ENCODE measurements at regions not wholly inside any gene's neighbourhood (a gene's known extent, or its start where the extent isn't known, plus 50 kb on each side); places are given as distances from the start of the nearest gene placed in this dataset.

DNA sequence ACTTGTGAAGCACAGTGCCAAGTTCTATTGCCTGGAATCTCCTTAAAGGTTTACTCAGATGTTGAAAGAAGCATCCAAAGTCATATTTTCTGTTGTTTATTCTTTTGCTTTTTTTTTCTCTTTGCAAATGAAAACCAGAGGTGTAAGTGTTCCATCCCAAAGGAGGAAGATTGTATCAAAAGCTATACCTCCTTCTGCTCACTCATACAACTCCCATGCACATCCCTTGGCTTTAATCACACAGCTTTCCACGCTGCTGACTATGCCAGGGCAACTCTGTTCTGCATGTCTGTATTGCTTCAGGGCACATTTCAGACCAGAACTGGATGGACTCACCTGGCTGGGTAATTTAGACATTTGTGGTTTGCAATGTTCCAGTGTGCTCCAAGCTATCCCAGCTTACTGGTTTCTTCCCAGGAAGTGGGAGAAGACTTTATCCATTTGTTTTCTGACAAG is 399.6 kb upstream of the TBL1XR1 start:
- POLR2A ChIA-PET, result no interaction called here
- no peaks in the 10 kb centered on the region for H3K36me3 ChIP-seq (replicated peaks in 1 of 2; ENCODE audit: control extremely low read depth in 1 of 2, control insufficient read depth in 1 of 2, extremely low read depth in 1 of 2, insufficient read depth in 2 of 2, low read length in 1 of 2)
- TF ChIP-seq EZH2 (IDR thresholded peaks at IDR 0.05; ENCODE audit: borderline replicate concordance, insufficient read depth, low read depth, low read length, poor library complexity, severe bottlenecking), result no peak
- TF ChIP-seq, protein P1, sequence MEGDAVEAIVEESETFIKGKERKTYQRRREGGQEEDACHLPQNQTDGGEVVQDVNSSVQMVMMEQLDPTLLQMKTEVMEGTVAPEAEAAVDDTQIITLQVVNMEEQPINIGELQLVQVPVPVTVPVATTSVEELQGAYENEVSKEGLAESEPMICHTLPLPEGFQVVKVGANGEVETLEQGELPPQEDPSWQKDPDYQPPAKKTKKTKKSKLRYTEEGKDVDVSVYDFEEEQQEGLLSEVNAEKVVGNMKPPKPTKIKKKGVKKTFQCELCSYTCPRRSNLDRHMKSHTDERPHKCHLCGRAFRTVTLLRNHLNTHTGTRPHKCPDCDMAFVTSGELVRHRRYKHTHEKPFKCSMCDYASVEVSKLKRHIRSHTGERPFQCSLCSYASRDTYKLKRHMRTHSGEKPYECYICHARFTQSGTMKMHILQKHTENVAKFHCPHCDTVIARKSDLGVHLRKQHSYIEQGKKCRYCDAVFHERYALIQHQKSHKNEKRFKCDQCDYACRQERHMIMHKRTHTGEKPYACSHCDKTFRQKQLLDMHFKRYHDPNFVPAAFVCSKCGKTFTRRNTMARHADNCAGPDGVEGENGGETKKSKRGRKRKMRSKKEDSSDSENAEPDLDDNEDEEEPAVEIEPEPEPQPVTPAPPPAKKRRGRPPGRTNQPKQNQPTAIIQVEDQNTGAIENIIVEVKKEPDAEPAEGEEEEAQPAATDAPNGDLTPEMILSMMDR (IDR thresholded peaks at IDR 0.05), result no peak
- H2AFZ ChIP-seq (ENCODE audit: insufficient read depth, low read depth, low read length, poor library complexity, severe bottlenecking), result peak overlapping the region; percentile 61
- intact Hi-C loops (cut with micrococcal nuclease), result no loop called here
- H3K4me2 ChIP-seq (replicated peaks; ENCODE audit: low read depth, low read length, poor library complexity, severe bottlenecking), result peak overlapping the region; percentile 73
- H3K9ac ChIP-seq (ENCODE audit: low read length), result peak overlapping the region; percentile 49
- Mint-ChIP-seq H3K27ac (peak overlapping the region; percentile 79), H3K27me3 (no peaks in the 10 kb centered on the region), H3K4me3 (peak overlapping the region; percentile 73), H3K9me3 (ENCODE audit: insufficient read depth) (no peaks in the 10 kb centered on the region), H3K4me1 (peaks cover 48% of the 10 kb centered on the region)
- peak overlapping the region in 1 of 2 donors; percentile 70 for H3K27ac ChIP-seq (ENCODE audit: low read length in 2 of 2)
- CTCF ChIA-PET, result no interaction called here
- no peak for ATAC-seq (ENCODE audit: low read depth)
- no peaks in the 10 kb centered on the region for H4K20me1 ChIP-seq (ENCODE audit: control insufficient read depth, insufficient read depth, low read length, poor library complexity, severe bottlenecking)
- WGBS (ENCODE audit: insufficient coverage), result no CpG with 5 or more reads among the region's 1 CpG
- H3K79me2 ChIP-seq (ENCODE audit: control insufficient read depth, insufficient read depth, low read length), result no peaks in the 10 kb centered on the region
- no peaks in the 10 kb centered on the region for H3K9me3 ChIP-seq (ENCODE audit: control extremely low read depth in 1 of 3, control insufficient read depth in 2 of 3, insufficient read depth in 1 of 3, low read length in 2 of 3)
- DNase-seq, result no peak
- H3K4me3 ChIP-seq (ENCODE audit: control extremely low read depth in 1 of 5, extremely low read depth in 1 of 5, insufficient read depth in 1 of 5, low read depth in 2 of 5, low read length in 4 of 5), result peak overlapping the region in 1 of 5 experiments; percentile 51
- H3K27me3 ChIP-seq (replicated peaks in 1 of 4; ENCODE audit: control extremely low read depth in 1 of 4, control insufficient read depth in 3 of 4, insufficient read depth in 4 of 4, low read length in 3 of 4), result no peaks in the 10 kb centered on the region
- peaks cover 38 to 48% of the 10 kb centered on the region in 2 donors for H3K4me1 ChIP-seq (ENCODE audit: control insufficient read depth in 2 of 2, insufficient read depth in 2 of 2, low read length in 2 of 2)

DNA sequence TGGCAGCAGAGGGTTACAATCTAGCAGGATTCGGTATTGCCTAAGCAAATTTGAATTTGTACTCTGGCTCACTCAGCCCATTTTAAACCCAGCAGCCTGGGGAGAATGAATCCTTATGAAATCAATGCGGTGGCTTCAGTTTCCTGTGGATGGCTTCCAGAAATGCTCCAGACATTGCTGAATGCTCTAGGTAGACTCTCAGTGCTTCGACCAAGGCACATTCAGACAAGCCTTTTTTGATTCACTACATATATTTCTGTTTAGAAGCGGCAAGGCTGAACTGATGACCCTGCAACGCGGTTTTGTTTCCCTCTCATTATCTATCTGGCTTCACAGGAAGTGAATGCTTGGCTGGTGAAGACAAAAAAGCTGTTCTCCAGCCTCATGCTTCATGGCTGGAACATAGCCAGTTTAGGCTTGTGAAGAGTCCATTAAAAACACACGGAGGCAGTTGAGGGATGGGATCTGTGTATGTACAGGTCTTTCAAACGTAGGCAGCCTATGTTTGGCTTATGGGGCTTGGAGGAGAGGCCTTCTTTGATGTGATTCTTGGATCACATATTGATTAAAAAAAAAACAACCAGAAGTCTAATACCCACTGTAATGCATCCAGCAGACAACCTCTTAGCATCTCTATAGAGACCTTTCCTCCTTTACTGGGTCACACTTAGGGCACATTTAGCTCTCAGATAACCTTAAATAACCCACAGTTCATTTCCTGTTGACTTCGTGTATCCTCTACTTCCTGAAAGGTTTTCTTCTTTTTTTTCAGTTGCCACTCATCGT is 400.2 kb upstream of the TBL1XR1 start:
- DNase-seq (peak; percentile 47), ATAC-seq (ENCODE audit: low read depth) (peak; percentile 78)
- Histone ChIP-seq H3K27ac (ENCODE audit: low read length in 2 of 2) (peak overlapping the region; percentile 70 to 71), H3K36me3 (replicated peaks in 1 of 2; ENCODE audit: control extremely low read depth in 1 of 2, control insufficient read depth in 1 of 2, extremely low read depth in 1 of 2, insufficient read depth in 2 of 2, low read length in 1 of 2) (no peaks in the 10 kb centered on the region), H3K4me2 (replicated peaks; ENCODE audit: low read depth, low read length, poor library complexity, severe bottlenecking) (peak overlapping the region; percentile 73), H3K27me3 (replicated peaks in 1 of 4; ENCODE audit: control extremely low read depth in 1 of 4, control insufficient read depth in 3 of 4, insufficient read depth in 4 of 4, low read length in 3 of 4) (no peaks in the 10 kb centered on the region), H3K9me3 (ENCODE audit: control extremely low read depth in 1 of 3, control insufficient read depth in 2 of 3, insufficient read depth in 1 of 3, low read length in 2 of 3) (no peaks in the 10 kb centered on the region), H3K4me3 (ENCODE audit: control extremely low read depth in 1 of 5, extremely low read depth in 1 of 5, insufficient read depth in 1 of 5, low read depth in 2 of 5, low read length in 4 of 5) (peak overlapping the region in 1 of 5 experiments; percentile 51), H3K4me1 (ENCODE audit: control insufficient read depth in 2 of 2, insufficient read depth in 2 of 2, low read length in 2 of 2) (peaks cover 43 to 52% of the 10 kb centered on the region in 2 donors), H4K20me1 (ENCODE audit: control insufficient read depth, insufficient read depth, low read length, poor library complexity, severe bottlenecking) (no peaks in the 10 kb centered on the region), H3K9ac (ENCODE audit: low read length) (peak overlapping the region; percentile 49), H3K79me2 (ENCODE audit: control insufficient read depth, insufficient read depth, low read length) (no peaks in the 10 kb centered on the region), H2AFZ (ENCODE audit: insufficient read depth, low read depth, low read length, poor library complexity, severe bottlenecking) (peak overlapping the region; percentile 61)
- Mint-ChIP-seq H3K4me1 (peaks cover 53% of the 10 kb centered on the region), H3K4me3 (peak overlapping the region; percentile 73), H3K27me3 (no peaks in the 10 kb centered on the region), H3K27ac (peak overlapping the region; percentile 79), H3K9me3 (ENCODE audit: insufficient read depth) (no peaks in the 10 kb centered on the region)
- TF ChIP-seq, protein P1 (IDR thresholded peaks at IDR 0.05), result no peak
- no peak for TF ChIP-seq EZH2 (IDR thresholded peaks at IDR 0.05; ENCODE audit: borderline replicate concordance, insufficient read depth, low read depth, low read length, poor library complexity, severe bottlenecking)
- 37% methylated on average over 3 of the region's 10 CpGs for whole genome bisulfite sequencing (ENCODE audit: insufficient coverage)
- ChIA-PET CTCF (interaction anchor here (0.8 kb wide), 1 partner anchor 10 kb away, joined by 3 read pairs; no protein-coding TSS in a partner anchor), POLR2A (interaction anchor here (1.1 kb wide), 1 partner anchor 238 kb away, joined by 3 read pairs; no protein-coding TSS in a partner anchor)
- intact Hi-C loops (cut with micrococcal nuclease), result no loop called here
